SK-N-MC (cell line): ENCODE measurements at regions not wholly inside any gene's neighbourhood (a gene's known extent, or its start where the extent isn't known, plus 50 kb on each side); places are given as distances from the start of the nearest gene placed in this dataset.

ENCODE experiments used
- DNase-seq: peaks from one replicate; pipeline ENCODE4 v3.0.0-alpha.2; 2011; ENCODE audit warnings: low read depth, low spot score
- H3K27ac ChIP-seq: fragments of 200-600 bp; sonication (generic); 2 replicates; pipeline ENCODE4 v1.5.1; 2016; ENCODE audit warnings: mixed run types
- H3K36me3 ChIP-seq: fragments of 200-600 bp; sonication (generic); 2 replicates; pipeline ENCODE4 v1.6.1; 2017; ENCODE audit warnings: antibody characterized with exemption, low read length, mixed read lengths; ENCODE audit not compliant: insufficient read depth
- H3K4me3 ChIP-seq: fragments of 200-600 bp; sonication (generic); 2 replicates; pipeline ENCODE4 v1.5.1; 2016
- H3K9ac ChIP-seq: fragments of 200-600 bp; sonication (generic); 2 replicates; pipeline ENCODE4 v1.8.0; 2017; ENCODE audit warnings: mixed run types, mixed read lengths; ENCODE audit not compliant: insufficient read length
- H3K9me3 ChIP-seq: fragments of 200-600 bp; sonication (generic); 2 replicates; pipeline ENCODE4 v1.6.1; 2017; ENCODE audit warnings: low read depth, mild to moderate bottlenecking, antibody characterized with exemption, low read length, moderate library complexity, mixed read lengths
- EZH2 ChIP-seq: fragments of 200-600 bp; sonication (generic); IDR thresholded peaks from one replicate; pipeline ENCODE4 v1.6.1; 2017; ENCODE audit warnings: antibody characterized with exemption
- FOXP2 ChIP-seq: optimal IDR thresholded peaks from 2 replicates; pipeline ENCODE3; 2011; ENCODE audit warnings: mild to moderate bottlenecking, moderate library complexity; ENCODE audit not compliant: insufficient read depth; ENCODE audit errors: extremely low read length, control extremely low read depth
- POLR2AphosphoS5 ChIP-seq: IDR thresholded peaks from 2 replicates; pipeline ENCODE4 v1.6.1; 2012; ENCODE audit warnings: mild to moderate bottlenecking, low read depth, low read length, borderline replicate concordance

- Histone ChIP-seq H3K9ac (no peak overlapping the region), H3K36me3 (no peaks in the 10 kb centered on the region), H3K9me3 (no peaks in the 10 kb centered on the region), H3K4me3 (no peak overlapping the region), H3K27ac (no peak overlapping the region)
- no peak for DNase-seq
- TF ChIP-seq EZH2 (no peak), FOXP2 (no peak), POLR2AphosphoS5 (no peak)
Measured at GRCh38 chr2:2823061-2823753, 492.1 kb upstream of the MYT1L start.

GRCh38 chr2:2822143-2822542 is 491.1 kb upstream of the MYT1L start:
- DNase-seq: no peak
- TF ChIP-seq EZH2: no peak
- TF ChIP-seq POLR2AphosphoS5: no peak
- TF ChIP-seq FOXP2: no peak
- no peaks in the 10 kb centered on the region for H3K9me3 ChIP-seq
- no peaks in the 10 kb centered on the region for H3K36me3 ChIP-seq
- no peak overlapping the region for H3K27ac ChIP-seq
- H3K9ac ChIP-seq: no peak overlapping the region
- no peak overlapping the region for H3K4me3 ChIP-seq

DNA sequence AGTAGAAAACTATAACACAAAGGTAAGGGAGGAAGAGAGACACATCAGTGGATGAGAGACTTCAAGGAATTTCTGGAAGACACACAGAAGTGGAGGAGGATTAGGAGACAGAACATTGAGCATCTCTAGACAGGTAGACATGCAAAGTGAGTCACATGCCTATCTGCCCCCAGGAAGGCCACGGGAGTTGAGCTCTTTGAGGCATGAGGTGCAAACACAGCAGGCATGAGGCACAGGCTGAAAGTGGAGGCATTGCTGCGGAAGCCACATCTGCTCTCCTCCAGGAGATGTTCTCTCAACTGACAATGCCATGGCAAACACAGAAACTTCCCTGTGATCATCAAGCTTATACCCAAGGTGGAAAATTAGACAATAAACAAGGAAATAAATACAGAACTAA is 481.6 kb upstream of the MYT1L start:
- H3K9ac ChIP-seq: no peak overlapping the region
- H3K27ac ChIP-seq: no peak overlapping the region
- no peak for DNase-seq
- no peak overlapping the region for H3K4me3 ChIP-seq
- TF ChIP-seq FOXP2 (no peak), POLR2AphosphoS5 (no peak), EZH2 (no peak)
- no peaks in the 10 kb centered on the region for H3K9me3 ChIP-seq
- H3K36me3 ChIP-seq: no peaks in the 10 kb centered on the region

DNA sequence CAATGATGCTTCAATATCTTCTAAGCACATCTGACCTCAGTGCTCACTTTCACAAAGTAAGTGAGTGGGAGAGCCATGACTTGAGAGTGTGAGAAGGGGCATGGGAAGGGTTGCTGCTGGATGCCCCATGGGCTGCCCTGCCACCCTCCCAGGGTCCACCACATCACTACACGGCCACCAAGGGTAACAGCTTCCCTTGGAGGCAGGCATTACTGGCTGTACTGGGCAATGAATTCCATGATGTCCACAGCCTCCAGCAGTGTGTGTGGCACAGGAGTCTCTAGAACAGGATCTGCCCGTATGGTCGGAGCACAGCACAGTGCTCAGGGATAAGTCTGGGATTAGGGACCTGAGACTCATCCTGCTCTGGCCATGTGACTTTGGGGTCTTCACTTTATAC is 481.0 kb upstream of the MYT1L start:
- TF ChIP-seq FOXP2 (no peak), EZH2 (no peak), POLR2AphosphoS5 (no peak)
- Histone ChIP-seq H3K27ac (no peak overlapping the region), H3K36me3 (no peaks in the 10 kb centered on the region), H3K9ac (no peak overlapping the region), H3K9me3 (no peaks in the 10 kb centered on the region), H3K4me3 (no peak overlapping the region)
- no peak for DNase-seq

- Histone ChIP-seq H3K4me3 (no peak overlapping the region), H3K27ac (no peak overlapping the region), H3K9ac (no peak overlapping the region), H3K36me3 (no peaks in the 10 kb centered on the region), H3K9me3 (no peaks in the 10 kb centered on the region)
- no peak for TF ChIP-seq POLR2AphosphoS5
- TF ChIP-seq FOXP2: no peak
- no peak for TF ChIP-seq EZH2
- no peak for DNase-seq
Measured at GRCh38 chr2:2810504-2810903, 479.4 kb upstream of the MYT1L start.

DNA sequence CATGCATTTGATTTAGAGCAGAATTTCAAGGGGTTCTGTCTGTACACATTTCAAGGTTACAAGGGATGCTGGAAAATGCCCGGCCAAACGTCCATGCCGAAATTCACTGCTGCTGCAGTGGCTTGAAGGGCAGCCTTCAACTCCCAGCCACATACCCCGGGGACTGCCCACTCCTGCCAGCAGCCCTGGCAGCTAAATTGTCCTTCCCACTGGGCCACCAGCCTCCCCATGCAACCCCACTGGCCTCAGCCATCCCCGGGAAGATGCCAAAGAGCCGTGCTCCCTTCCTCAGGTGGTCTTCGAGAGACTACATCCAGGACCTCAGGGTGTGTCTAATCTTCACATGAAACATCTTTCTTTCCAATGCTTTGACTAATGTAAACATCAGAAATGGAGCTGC is 478.7 kb upstream of the MYT1L start:
- Histone ChIP-seq H3K9ac (no peak overlapping the region), H3K9me3 (no peaks in the 10 kb centered on the region), H3K4me3 (no peak overlapping the region), H3K36me3 (no peaks in the 10 kb centered on the region), H3K27ac (no peak overlapping the region)
- DNase-seq: no peak
- no peak for TF ChIP-seq FOXP2
- no peak for TF ChIP-seq POLR2AphosphoS5
- TF ChIP-seq EZH2: no peak

DNA sequence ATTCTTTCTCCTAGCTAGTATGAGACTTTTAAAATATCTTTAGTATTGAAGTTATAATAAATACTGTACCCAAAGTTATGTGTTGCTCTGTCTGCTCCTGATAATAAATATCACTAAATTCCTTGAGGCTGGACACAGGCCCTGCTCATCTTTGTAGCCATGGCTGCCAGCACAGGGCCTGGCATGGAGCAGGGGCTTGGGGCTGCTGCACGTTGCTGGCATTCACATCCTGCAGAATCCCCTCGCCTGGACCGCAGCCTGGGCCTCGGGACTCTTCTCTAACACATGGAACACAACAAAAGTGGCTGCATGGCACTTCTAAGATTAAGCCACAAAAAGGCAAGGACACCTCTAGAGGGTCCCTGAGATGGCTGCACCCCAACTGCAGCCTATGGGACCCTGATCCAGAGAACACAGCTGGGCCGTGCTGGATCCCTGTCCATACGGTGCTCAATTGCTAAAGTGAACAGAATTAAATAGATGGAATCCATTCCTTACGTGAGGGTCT is 477.5 kb upstream of the MYT1L start:
- Histone ChIP-seq H3K27ac (no peak overlapping the region), H3K9me3 (no peaks in the 10 kb centered on the region), H3K4me3 (no peak overlapping the region), H3K9ac (no peak overlapping the region), H3K36me3 (no peaks in the 10 kb centered on the region)
- TF ChIP-seq POLR2AphosphoS5: no peak
- no peak for TF ChIP-seq FOXP2
- TF ChIP-seq EZH2: no peak
- no peak for DNase-seq

- no peak overlapping the region for H3K9ac ChIP-seq
- no peak for TF ChIP-seq FOXP2
- no peak for TF ChIP-seq POLR2AphosphoS5
- TF ChIP-seq EZH2: no peak
- no peaks in the 10 kb centered on the region for H3K9me3 ChIP-seq
- no peak for DNase-seq
- H3K36me3 ChIP-seq: no peaks in the 10 kb centered on the region
- H3K27ac ChIP-seq: no peak overlapping the region
- no peak overlapping the region for H3K4me3 ChIP-seq
Measured at GRCh38 chr2:2806711-2807110, 475.6 kb upstream of the MYT1L start.

DNA sequence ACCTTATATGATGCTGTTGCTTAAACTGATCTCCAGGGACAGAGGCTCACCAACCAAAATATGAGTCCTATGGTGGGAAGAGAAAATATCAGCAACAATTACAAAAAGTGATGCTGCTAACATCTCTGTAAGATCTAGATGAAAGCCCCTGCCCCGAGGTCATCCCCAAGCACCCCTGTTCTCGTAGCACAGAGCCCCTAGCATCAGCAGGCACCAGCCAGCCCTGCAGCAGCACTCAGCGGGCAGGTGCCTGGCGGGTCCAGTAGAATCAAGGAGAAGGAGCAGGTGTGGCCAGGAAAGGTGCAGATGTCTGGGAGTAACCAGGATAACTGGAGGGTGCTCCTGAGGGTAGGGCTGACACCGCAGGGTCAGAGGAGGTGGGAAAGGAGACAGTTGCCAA is 474.2 kb upstream of the MYT1L start:
- Histone ChIP-seq H3K36me3 (no peaks in the 10 kb centered on the region), H3K9me3 (no peaks in the 10 kb centered on the region), H3K27ac (no peak overlapping the region), H3K9ac (no peak overlapping the region), H3K4me3 (no peak overlapping the region)
- TF ChIP-seq FOXP2 (no peak), POLR2AphosphoS5 (no peak), EZH2 (no peak)
- DNase-seq: no peak
